Brain microvascular endothelial cell (primary cell): ENCODE measurements at regions not wholly inside any gene's neighbourhood (a gene's known extent, or its start where the extent isn't known, plus 50 kb on each side); places are given as distances from the start of the nearest gene placed in this dataset.

Experiments
- DNase-seq: peaks from one replicate; pipeline ENCODE4 v3.0.0-alpha.2; 2020
- H3K27ac ChIP-seq: fragments of 250-450 bp; sonication (Bioruptor Pico); 2 replicates; pipeline ENCODE4 v1.5.1; 2020; ENCODE audit warnings: mild to moderate bottlenecking, moderate library complexity
- H3K27me3 ChIP-seq: fragments of 250-450 bp; sonication (Bioruptor Pico); replicated peaks from 2 replicates; pipeline ENCODE4 v1.5.1; 2020; ENCODE audit warnings: mild to moderate bottlenecking
- H3K36me3 ChIP-seq: fragments of 250-450 bp; sonication (Bioruptor Pico); replicated peaks from 2 replicates; pipeline ENCODE4 v1.5.1; 2020; ENCODE audit warnings: mild to moderate bottlenecking
- H3K4me3 ChIP-seq: 2 replicates; pipeline ENCODE4 v1.5.1; 2011; ENCODE audit warnings: low read depth, mild to moderate bottlenecking, control low read depth, low read length, moderate library complexity
- in situ Hi-C: cut with HindIII; loops from 2 replicates; pipeline ENCODE4 v1.10.0; 2017; ENCODE audit warnings: low sequenced_read_pairs, low pct_ligation_motif_present
- TF ChIP-seq, protein P1 (sequence below): IDR thresholded peaks from 2 replicates; pipeline ENCODE4 v1.5.1; 2011; ENCODE audit warnings: low read depth, mild to moderate bottlenecking, moderate library complexity, low read length, control low read depth, inconsistent platforms; ENCODE audit errors: missing control alignments

DNA sequence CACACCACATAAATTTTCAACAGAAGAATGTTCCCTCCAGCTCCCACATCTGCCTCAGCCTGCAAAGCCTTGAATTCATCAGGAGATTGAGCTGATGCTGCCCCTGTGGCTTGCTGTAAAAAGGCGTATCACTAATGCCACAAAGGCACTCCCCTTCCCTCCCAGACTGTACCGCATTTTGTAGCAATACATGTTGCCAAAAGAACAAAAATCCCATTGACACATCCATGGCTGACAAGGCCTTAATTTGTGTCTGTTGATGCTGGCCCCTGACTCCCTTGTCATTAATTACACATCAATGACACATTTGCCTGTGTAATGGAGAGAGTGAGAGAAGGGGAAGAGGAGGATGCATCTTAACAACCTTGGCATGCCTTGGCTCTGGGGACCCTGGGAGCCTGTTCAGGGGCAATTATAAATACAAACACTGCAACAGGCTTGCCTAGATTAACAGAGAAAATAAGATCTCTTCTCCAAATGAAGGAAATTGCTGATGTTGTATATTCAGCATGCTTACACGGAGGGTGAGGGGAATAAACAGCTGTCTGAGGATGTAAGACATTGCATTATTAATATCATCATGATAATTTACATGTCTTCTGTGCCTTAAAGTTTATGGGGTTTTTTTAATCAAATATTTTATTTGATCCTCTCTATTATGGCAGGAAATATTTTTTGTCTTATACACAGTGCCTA, 264.0 kb downstream of the SUCLG1 start:
- no peak for DNase-seq
- Histone ChIP-seq H3K27ac (no peak overlapping the region), H3K4me3 (no peak overlapping the region), H3K27me3 (no peaks in the 10 kb centered on the region), H3K36me3 (no peaks in the 10 kb centered on the region)
- TF ChIP-seq, protein P1, sequence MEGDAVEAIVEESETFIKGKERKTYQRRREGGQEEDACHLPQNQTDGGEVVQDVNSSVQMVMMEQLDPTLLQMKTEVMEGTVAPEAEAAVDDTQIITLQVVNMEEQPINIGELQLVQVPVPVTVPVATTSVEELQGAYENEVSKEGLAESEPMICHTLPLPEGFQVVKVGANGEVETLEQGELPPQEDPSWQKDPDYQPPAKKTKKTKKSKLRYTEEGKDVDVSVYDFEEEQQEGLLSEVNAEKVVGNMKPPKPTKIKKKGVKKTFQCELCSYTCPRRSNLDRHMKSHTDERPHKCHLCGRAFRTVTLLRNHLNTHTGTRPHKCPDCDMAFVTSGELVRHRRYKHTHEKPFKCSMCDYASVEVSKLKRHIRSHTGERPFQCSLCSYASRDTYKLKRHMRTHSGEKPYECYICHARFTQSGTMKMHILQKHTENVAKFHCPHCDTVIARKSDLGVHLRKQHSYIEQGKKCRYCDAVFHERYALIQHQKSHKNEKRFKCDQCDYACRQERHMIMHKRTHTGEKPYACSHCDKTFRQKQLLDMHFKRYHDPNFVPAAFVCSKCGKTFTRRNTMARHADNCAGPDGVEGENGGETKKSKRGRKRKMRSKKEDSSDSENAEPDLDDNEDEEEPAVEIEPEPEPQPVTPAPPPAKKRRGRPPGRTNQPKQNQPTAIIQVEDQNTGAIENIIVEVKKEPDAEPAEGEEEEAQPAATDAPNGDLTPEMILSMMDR: no peak
- in situ Hi-C loops: no loop called here

DNA sequence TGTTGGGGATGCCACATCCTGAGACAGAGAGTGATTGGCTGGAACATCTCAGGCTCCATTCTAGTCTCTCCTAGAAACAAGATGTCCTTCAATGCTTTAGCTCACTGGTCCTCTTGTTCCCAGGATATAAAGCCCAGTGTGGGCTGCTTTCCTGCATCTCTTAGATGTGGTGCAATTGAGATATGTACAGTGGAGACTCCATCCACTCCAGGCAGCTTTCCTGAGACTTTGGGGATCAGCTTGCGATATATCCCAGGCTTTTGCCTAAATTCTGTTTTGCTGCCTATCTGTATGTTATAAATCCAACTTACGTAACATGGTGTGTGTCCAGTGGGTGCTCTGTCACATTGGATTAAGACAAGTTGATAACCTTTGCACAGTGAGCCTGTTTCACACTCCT, 264.9 kb downstream of the SUCLG1 start:
- no peak for DNase-seq
- H3K27me3 ChIP-seq: no peaks in the 10 kb centered on the region
- in situ Hi-C loops: no loop called here
- H3K27ac ChIP-seq: no peak overlapping the region
- H3K36me3 ChIP-seq: no peaks in the 10 kb centered on the region
- H3K4me3 ChIP-seq: no peak overlapping the region
- TF ChIP-seq, protein P1: no peak

DNA sequence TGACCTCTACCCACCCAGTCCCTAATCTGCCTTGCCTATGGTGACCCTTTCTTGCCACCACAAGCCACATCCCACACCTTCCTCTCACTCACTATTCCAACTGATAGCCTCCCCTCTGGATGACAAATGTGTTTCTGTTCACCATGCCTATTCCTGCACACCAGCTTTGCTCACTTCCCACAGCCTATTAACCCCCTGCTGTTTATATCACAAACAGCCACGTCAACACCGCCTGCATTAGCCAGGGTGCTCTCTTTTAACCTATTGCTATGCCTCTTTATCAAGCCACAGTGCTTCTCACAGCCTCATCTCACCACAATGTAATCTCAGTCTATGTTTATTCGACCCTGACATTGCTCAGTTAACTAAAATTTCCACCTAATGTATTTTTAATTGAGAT, 271.8 kb downstream of the SUCLG1 start:
- DNase-seq: no peak
- Histone ChIP-seq H3K4me3 (no peak overlapping the region), H3K27me3 (no peaks in the 10 kb centered on the region), H3K27ac (no peak overlapping the region), H3K36me3 (no peaks in the 10 kb centered on the region)
- TF ChIP-seq, protein P1: no peak
- in situ Hi-C loops: no loop called here

DNA sequence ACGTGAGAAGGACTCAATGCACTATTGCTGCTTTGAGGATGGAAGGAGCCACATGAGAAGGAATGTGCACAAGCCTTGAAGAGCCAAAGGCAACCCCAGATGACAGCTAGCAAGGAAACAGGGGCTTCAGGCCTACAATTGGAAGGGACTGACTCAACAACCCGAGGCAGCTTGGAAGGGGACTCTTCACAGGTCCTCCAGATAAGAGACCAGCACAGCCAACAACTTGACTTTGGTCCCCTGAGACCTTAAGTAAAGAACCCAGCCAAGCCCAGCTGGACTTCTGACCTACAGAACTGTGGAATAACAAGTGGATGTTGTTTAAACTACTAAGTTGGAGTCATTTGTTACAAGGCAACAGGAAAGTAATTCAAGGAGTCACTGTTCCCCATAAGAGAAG, 277.2 kb downstream of the SUCLG1 start:
- TF ChIP-seq, protein P1: no peak
- no peak overlapping the region for H3K4me3 ChIP-seq
- no peaks in the 10 kb centered on the region for H3K36me3 ChIP-seq
- no peak overlapping the region for H3K27ac ChIP-seq
- DNase-seq: no peak
- H3K27me3 ChIP-seq: no peaks in the 10 kb centered on the region
- in situ Hi-C loops: no loop called here

DNA sequence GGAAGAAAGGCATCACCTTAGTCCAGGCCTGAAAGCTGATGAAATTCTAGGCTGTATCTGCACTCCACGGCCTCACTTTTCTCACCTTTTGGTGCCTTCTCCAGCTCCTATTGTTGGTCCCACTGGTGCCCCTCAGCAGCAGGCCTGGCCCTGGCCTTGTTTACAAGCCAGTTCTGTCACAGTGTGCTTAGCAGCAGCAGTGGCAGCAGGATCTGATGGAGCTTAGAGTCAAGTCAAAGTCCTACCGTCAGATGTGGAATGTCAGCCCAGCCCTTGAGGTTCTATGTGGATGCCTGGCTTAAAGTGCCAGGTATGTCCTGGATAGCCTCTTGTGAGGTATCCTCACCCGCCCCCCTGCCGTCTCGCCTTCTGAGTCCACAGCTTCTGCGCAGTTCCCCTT, 281.3 kb downstream of the SUCLG1 start:
- in situ Hi-C loops: no loop called here
- Histone ChIP-seq H3K27ac (no peak overlapping the region), H3K4me3 (no peak overlapping the region), H3K36me3 (no peaks in the 10 kb centered on the region), H3K27me3 (no peaks in the 10 kb centered on the region)
- TF ChIP-seq, protein P1: no peak
- DNase-seq: no peak

DNA sequence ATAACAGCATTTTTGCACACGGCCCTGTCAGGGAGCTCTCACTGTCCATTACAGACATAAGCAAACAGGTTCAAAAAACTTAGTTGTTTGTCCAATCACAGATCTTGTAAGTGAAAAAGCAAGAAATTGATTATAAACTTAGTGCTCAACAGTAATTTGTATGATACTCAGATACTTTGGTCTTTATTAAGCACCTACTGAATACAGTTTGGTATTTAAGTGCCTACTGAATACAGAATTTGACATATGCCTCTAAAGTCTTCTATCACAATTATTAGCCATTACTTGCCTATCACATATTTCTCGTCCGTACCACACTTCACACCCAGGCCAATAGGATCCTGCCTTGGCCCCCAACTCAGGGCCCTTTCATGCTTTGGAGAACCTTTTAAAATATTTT, 283.1 kb downstream of the SUCLG1 start:
- no peaks in the 10 kb centered on the region for H3K27me3 ChIP-seq
- H3K27ac ChIP-seq: no peak overlapping the region
- in situ Hi-C loops: no loop called here
- H3K4me3 ChIP-seq: no peak overlapping the region
- DNase-seq: no peak
- TF ChIP-seq, protein P1: no peak
- H3K36me3 ChIP-seq: no peaks in the 10 kb centered on the region
